ENCODE measurements at regions not wholly inside any gene's neighbourhood (a gene's known extent, or its start where the extent isn't known, plus 50 kb on each side); places are given as distances from the start of the nearest gene placed in this dataset.

DNA sequence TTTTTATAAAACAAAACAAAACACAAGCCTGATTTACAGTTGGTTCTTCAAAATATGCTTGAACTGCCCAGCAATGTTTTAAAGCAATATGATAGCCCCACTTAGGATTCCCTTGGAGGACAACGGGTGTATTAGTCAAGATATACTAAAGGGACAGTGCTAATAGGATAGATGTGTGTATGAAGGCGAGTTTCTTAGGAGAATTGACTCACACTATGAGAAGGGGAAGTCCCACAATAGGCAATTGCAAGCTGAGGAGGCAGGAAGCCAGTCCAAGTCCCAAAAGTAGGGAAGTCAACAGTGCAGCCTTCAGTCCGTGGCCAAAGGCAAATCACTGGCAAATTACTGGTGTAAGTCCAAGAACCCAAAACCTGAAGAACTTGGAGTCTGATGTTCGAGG, 167.9 kb downstream of the CBLN2 start:
- H3K27me3 ChIP-seq, result no peaks in the 10 kb centered on the region
- no peaks in the 10 kb centered on the region for H3K4me1 ChIP-seq
- DNase-seq (ENCODE audit: extremely low spot score in 2 of 2), result no peak
- H3K27ac ChIP-seq, result no peak overlapping the region
- H3K4me3 ChIP-seq, result no peak overlapping the region
- intact Hi-C loops (cut with DNase I), result no loop called here
- H3K36me3 ChIP-seq, result no peaks in the 10 kb centered on the region
- TF ChIP-seq POLR2A (IDR thresholded peaks at IDR 0.05) (no peak), POLR2AphosphoS5 (IDR thresholded peaks at IDR 0.05; ENCODE audit: insufficient read depth in 1 of 2, low read depth in 1 of 2) (no peak)
- TF ChIP-seq, protein P1, sequence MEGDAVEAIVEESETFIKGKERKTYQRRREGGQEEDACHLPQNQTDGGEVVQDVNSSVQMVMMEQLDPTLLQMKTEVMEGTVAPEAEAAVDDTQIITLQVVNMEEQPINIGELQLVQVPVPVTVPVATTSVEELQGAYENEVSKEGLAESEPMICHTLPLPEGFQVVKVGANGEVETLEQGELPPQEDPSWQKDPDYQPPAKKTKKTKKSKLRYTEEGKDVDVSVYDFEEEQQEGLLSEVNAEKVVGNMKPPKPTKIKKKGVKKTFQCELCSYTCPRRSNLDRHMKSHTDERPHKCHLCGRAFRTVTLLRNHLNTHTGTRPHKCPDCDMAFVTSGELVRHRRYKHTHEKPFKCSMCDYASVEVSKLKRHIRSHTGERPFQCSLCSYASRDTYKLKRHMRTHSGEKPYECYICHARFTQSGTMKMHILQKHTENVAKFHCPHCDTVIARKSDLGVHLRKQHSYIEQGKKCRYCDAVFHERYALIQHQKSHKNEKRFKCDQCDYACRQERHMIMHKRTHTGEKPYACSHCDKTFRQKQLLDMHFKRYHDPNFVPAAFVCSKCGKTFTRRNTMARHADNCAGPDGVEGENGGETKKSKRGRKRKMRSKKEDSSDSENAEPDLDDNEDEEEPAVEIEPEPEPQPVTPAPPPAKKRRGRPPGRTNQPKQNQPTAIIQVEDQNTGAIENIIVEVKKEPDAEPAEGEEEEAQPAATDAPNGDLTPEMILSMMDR (IDR thresholded peaks at IDR 0.05), result no peak
- H3K9me3 ChIP-seq, result no peaks in the 10 kb centered on the region

DNA sequence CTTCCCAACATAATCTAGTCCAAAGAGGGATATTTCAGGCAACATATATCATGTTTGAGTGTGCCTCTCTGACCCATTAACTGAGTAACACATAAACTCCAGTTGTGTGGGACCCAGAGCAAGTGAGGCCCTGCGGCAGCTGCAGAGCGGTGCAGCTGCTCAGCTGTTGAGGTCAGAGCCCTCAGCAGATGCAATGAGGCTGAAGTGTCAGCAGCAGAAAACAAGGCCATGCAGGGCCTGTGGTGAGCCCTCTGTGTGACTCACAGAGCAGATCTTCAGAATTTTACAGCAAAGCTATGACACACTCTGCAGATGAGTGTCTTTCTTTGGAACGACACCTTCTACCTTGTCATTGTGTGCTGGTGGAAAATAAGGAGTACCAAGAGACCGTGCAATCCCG, 168.5 kb downstream of the CBLN2 start:
- H3K36me3 ChIP-seq, result no peaks in the 10 kb centered on the region
- no peak for DNase-seq (ENCODE audit: extremely low spot score in 2 of 2)
- TF ChIP-seq POLR2A (IDR thresholded peaks at IDR 0.05) (no peak), POLR2AphosphoS5 (IDR thresholded peaks at IDR 0.05; ENCODE audit: insufficient read depth in 1 of 2, low read depth in 1 of 2) (no peak)
- TF ChIP-seq, protein P1 (IDR thresholded peaks at IDR 0.05), result no peak
- no peaks in the 10 kb centered on the region for H3K27me3 ChIP-seq
- H3K27ac ChIP-seq, result no peak overlapping the region
- no peaks in the 10 kb centered on the region for H3K4me1 ChIP-seq
- H3K4me3 ChIP-seq, result no peak overlapping the region
- no peaks in the 10 kb centered on the region for H3K9me3 ChIP-seq
- intact Hi-C loops (cut with DNase I), result no loop called here

DNA sequence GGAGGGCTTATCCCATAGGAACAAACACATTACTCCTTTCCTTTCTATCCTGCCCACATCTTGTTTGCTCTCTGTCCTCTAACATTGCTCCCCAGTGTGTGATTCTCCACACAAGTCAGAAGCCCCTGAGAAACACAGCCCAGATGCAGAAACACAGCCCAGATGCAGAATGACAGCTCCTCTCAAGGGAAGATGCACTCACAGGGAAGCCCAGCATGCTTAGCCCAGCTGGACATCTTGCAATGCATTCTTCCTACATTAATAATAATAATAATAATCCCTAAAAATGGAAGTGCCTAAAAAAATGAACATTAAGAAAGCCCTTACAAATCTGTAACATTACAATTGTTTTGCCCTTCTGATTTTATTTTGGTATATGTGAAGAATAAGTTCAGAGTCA, 172.1 kb downstream of the CBLN2 start:
- Histone ChIP-seq H3K4me3 (no peak overlapping the region), H3K27ac (no peak overlapping the region), H3K36me3 (no peaks in the 10 kb centered on the region), H3K27me3 (no peaks in the 10 kb centered on the region), H3K9me3 (no peaks in the 10 kb centered on the region), H3K4me1 (no peaks in the 10 kb centered on the region)
- DNase-seq (ENCODE audit: extremely low spot score in 2 of 2), result no peak
- intact Hi-C loops (cut with DNase I), result no loop called here
- TF ChIP-seq POLR2A (IDR thresholded peaks at IDR 0.05) (no peak), POLR2AphosphoS5 (IDR thresholded peaks at IDR 0.05; ENCODE audit: insufficient read depth in 1 of 2, low read depth in 1 of 2) (no peak)
- TF ChIP-seq, protein P1 (IDR thresholded peaks at IDR 0.05), result no peak

DNA sequence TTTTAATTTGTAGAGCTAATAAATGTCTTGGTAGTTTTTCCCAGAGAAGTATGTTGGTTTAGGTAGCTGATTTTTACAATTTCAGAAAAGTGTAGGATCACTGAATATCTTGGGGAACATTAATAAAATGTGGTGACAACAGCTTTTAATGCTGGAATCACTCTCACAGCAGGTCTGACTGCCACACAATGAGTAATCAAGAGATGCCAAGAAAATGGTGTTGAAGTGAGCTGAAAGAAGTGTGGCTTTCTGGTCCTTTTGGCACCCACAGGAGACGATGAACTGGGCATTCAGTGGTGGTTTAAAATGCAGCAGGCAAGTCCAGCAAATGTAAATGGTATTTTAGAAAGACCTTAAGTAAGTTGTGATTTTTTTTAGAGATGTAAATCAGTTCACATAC, 175.8 kb downstream of the CBLN2 start:
- H3K4me1 ChIP-seq, result no peaks in the 10 kb centered on the region
- no peak overlapping the region for H3K4me3 ChIP-seq
- intact Hi-C loops (cut with DNase I), result no loop called here
- H3K27ac ChIP-seq, result no peak overlapping the region
- H3K36me3 ChIP-seq, result no peaks in the 10 kb centered on the region
- no peaks in the 10 kb centered on the region for H3K9me3 ChIP-seq
- no peak for DNase-seq (ENCODE audit: extremely low spot score in 2 of 2)
- TF ChIP-seq, protein P1 (IDR thresholded peaks at IDR 0.05), result no peak
- TF ChIP-seq POLR2AphosphoS5 (IDR thresholded peaks at IDR 0.05; ENCODE audit: insufficient read depth in 1 of 2, low read depth in 1 of 2), result no peak
- no peak for TF ChIP-seq POLR2A (IDR thresholded peaks at IDR 0.05)
- H3K27me3 ChIP-seq, result no peaks in the 10 kb centered on the region

DNA sequence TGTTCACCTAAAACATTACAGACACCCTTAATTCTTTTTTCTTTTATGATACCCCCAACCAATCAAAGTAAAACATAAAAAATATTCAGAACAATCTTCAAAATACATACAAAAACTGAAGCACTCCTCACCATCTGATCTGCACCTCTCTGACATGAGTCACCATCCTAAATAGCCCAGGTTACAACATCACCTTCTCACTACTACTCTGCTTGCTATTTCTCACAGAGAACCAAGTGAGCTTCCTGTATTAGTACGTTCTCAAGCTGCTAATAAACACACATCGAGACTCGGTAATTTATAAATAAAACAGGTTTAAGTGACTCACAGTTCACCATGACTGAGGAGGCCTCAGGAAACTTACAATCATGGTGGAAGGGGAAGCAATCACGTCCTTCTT, 183.5 kb downstream of the CBLN2 start:
- no peak overlapping the region for H3K4me3 ChIP-seq
- no peaks in the 10 kb centered on the region for H3K4me1 ChIP-seq
- no peaks in the 10 kb centered on the region for H3K36me3 ChIP-seq
- no peaks in the 10 kb centered on the region for H3K9me3 ChIP-seq
- no peak overlapping the region for H3K27ac ChIP-seq
- no peaks in the 10 kb centered on the region for H3K27me3 ChIP-seq
- intact Hi-C loops (cut with DNase I), result no loop called here
- TF ChIP-seq POLR2A (IDR thresholded peaks at IDR 0.05), result no peak
- TF ChIP-seq, protein P1 (IDR thresholded peaks at IDR 0.05), result no peak
- TF ChIP-seq POLR2AphosphoS5 (IDR thresholded peaks at IDR 0.05; ENCODE audit: insufficient read depth in 1 of 2, low read depth in 1 of 2), result no peak
- DNase-seq (ENCODE audit: extremely low spot score in 2 of 2), result no peak
